ENCODE measurements at regions not wholly inside any gene's neighbourhood (a gene's known extent, or its start where the extent isn't known, plus 50 kb on each side); places are given as distances from the start of the nearest gene placed in this dataset.
A peak's percentile ranks its signal among the peaks of the same experiment; 100 is the strongest.

- DNase-seq (ENCODE audit: low read depth in 4 of 6, low spot score in 6 of 6): no peak
- WGBS (ENCODE audit: insufficient coverage): 68% methylated on average over 3 of the region's 3 CpGs
- Histone ChIP-seq H3K27ac (ENCODE audit: low read depth, low read length) (no peak overlapping the region), H3K27me3 (ENCODE audit: control insufficient read depth, insufficient read depth, low read length) (no peaks in the 10 kb centered on the region), H3K9me3 (ENCODE audit: control insufficient read depth, insufficient read depth, low read length) (no peaks in the 10 kb centered on the region), H3K4me1 (ENCODE audit: control insufficient read depth, insufficient read depth, low read length) (peaks cover 3% of the 10 kb centered on the region), H3K36me3 (ENCODE audit: control insufficient read depth, insufficient read depth, low read length) (no peaks in the 10 kb centered on the region), H3K4me3 (ENCODE audit: low read depth, low read length) (no peak overlapping the region)
These were observed 110.8 kb upstream of the KAZN start for GRCh38 chr1:14487671-14488070.

GRCh38 chr1:14494911-14495310, 103.6 kb upstream of the KAZN start:
- no CpG with 5 or more reads among the region's 1 CpG for WGBS (ENCODE audit: insufficient coverage)

GRCh38 chr1:14495381-14495780, 103.1 kb upstream of the KAZN start:
- no peak for DNase-seq (ENCODE audit: low read depth in 4 of 6, low spot score in 6 of 6)
- peaks cover 11% of the 10 kb centered on the region for H3K4me1 ChIP-seq (ENCODE audit: control insufficient read depth, insufficient read depth, low read length)

More at GRCh38 chr1:14494911-14495310, 103.6 kb upstream of the KAZN start:
- Histone ChIP-seq H3K27me3 (ENCODE audit: control insufficient read depth, insufficient read depth, low read length) (no peaks in the 10 kb centered on the region), H3K36me3 (ENCODE audit: control insufficient read depth, insufficient read depth, low read length) (no peaks in the 10 kb centered on the region), H3K27ac (ENCODE audit: low read depth, low read length) (no peak overlapping the region), H3K9me3 (ENCODE audit: control insufficient read depth, insufficient read depth, low read length) (no peaks in the 10 kb centered on the region), H3K4me3 (ENCODE audit: low read depth, low read length) (no peak overlapping the region), H3K4me1 (ENCODE audit: control insufficient read depth, insufficient read depth, low read length) (peaks cover 11% of the 10 kb centered on the region)
- DNase-seq (ENCODE audit: low read depth in 4 of 6, low spot score in 6 of 6): no peak

GRCh38 chr1:14495996-14496395, 102.5 kb upstream of the KAZN start:
- no peaks in the 10 kb centered on the region for H3K27me3 ChIP-seq (ENCODE audit: control insufficient read depth, insufficient read depth, low read length)
- H3K36me3 ChIP-seq (ENCODE audit: control insufficient read depth, insufficient read depth, low read length): no peaks in the 10 kb centered on the region
- peak in 2 of 6 donors; percentile 46 to 71 for DNase-seq (ENCODE audit: low read depth in 4 of 6, low spot score in 6 of 6)
- no peak overlapping the region for H3K27ac ChIP-seq (ENCODE audit: low read depth, low read length)
- no CpG with 5 or more reads among the region's 3 CpGs for WGBS (ENCODE audit: insufficient coverage)
- H3K9me3 ChIP-seq (ENCODE audit: control insufficient read depth, insufficient read depth, low read length): no peaks in the 10 kb centered on the region
- peaks cover 11% of the 10 kb centered on the region for H3K4me1 ChIP-seq (ENCODE audit: control insufficient read depth, insufficient read depth, low read length)
- no peak overlapping the region for H3K4me3 ChIP-seq (ENCODE audit: low read depth, low read length)

More at GRCh38 chr1:14495381-14495780, 103.1 kb upstream of the KAZN start:
- no peak overlapping the region for H3K27ac ChIP-seq (ENCODE audit: low read depth, low read length)
- no peaks in the 10 kb centered on the region for H3K9me3 ChIP-seq (ENCODE audit: control insufficient read depth, insufficient read depth, low read length)
- whole genome bisulfite sequencing (ENCODE audit: insufficient coverage): no CpG with 5 or more reads among the region's 1 CpG
- H3K36me3 ChIP-seq (ENCODE audit: control insufficient read depth, insufficient read depth, low read length): no peaks in the 10 kb centered on the region
- no peak overlapping the region for H3K4me3 ChIP-seq (ENCODE audit: low read depth, low read length)
- H3K27me3 ChIP-seq (ENCODE audit: control insufficient read depth, insufficient read depth, low read length): no peaks in the 10 kb centered on the region

GRCh38 chr1:14498839-14499238, 99.6 kb upstream of the KAZN start:
- H3K27ac ChIP-seq (ENCODE audit: low read depth, low read length): no peak overlapping the region
- 64% methylated on average over 2 of the region's 6 CpGs for WGBS (ENCODE audit: insufficient coverage)
- H3K27me3 ChIP-seq (ENCODE audit: control insufficient read depth, insufficient read depth, low read length): no peaks in the 10 kb centered on the region
- H3K36me3 ChIP-seq (ENCODE audit: control insufficient read depth, insufficient read depth, low read length): no peaks in the 10 kb centered on the region
- no peak overlapping the region for H3K4me3 ChIP-seq (ENCODE audit: low read depth, low read length)
- no peaks in the 10 kb centered on the region for H3K9me3 ChIP-seq (ENCODE audit: control insufficient read depth, insufficient read depth, low read length)
- peaks cover 11% of the 10 kb centered on the region for H3K4me1 ChIP-seq (ENCODE audit: control insufficient read depth, insufficient read depth, low read length)
- DNase-seq (ENCODE audit: low read depth in 4 of 6, low spot score in 6 of 6): no peak

- DNase-seq (ENCODE audit: low read depth in 4 of 6, low spot score in 6 of 6): no peak
- Histone ChIP-seq H3K27ac (ENCODE audit: low read depth, low read length) (no peak overlapping the region), H3K9me3 (ENCODE audit: control insufficient read depth, insufficient read depth, low read length) (no peaks in the 10 kb centered on the region), H3K36me3 (ENCODE audit: control insufficient read depth, insufficient read depth, low read length) (no peaks in the 10 kb centered on the region), H3K4me3 (ENCODE audit: low read depth, low read length) (no peak overlapping the region), H3K4me1 (ENCODE audit: control insufficient read depth, insufficient read depth, low read length) (peaks cover 11% of the 10 kb centered on the region), H3K27me3 (ENCODE audit: control insufficient read depth, insufficient read depth, low read length) (no peaks in the 10 kb centered on the region)
- WGBS (ENCODE audit: insufficient coverage): 88% methylated on average over 2 of the region's 9 CpGs
These were observed 99.0 kb upstream of the KAZN start for GRCh38 chr1:14499312-14500040.

- Histone ChIP-seq H3K4me1 (ENCODE audit: control insufficient read depth, insufficient read depth, low read length) (peaks cover 11% of the 10 kb centered on the region), H3K4me3 (ENCODE audit: low read depth, low read length) (no peak overlapping the region), H3K27me3 (ENCODE audit: control insufficient read depth, insufficient read depth, low read length) (no peaks in the 10 kb centered on the region), H3K27ac (ENCODE audit: low read depth, low read length) (no peak overlapping the region), H3K36me3 (ENCODE audit: control insufficient read depth, insufficient read depth, low read length) (no peaks in the 10 kb centered on the region), H3K9me3 (ENCODE audit: control insufficient read depth, insufficient read depth, low read length) (no peaks in the 10 kb centered on the region)
- 83% methylated on average over 4 of the region's 4 CpGs for WGBS (ENCODE audit: insufficient coverage)
- DNase-seq (ENCODE audit: low read depth in 4 of 6, low spot score in 6 of 6): no peak
These were observed 98.4 kb upstream of the KAZN start for GRCh38 chr1:14500041-14500440.

- DNase-seq (ENCODE audit: low read depth in 4 of 6, low spot score in 6 of 6): no peak
- Histone ChIP-seq H3K4me1 (ENCODE audit: control insufficient read depth, insufficient read depth, low read length) (peaks cover 11% of the 10 kb centered on the region), H3K27ac (ENCODE audit: low read depth, low read length) (no peak overlapping the region), H3K36me3 (ENCODE audit: control insufficient read depth, insufficient read depth, low read length) (no peaks in the 10 kb centered on the region), H3K4me3 (ENCODE audit: low read depth, low read length) (no peak overlapping the region), H3K27me3 (ENCODE audit: control insufficient read depth, insufficient read depth, low read length) (no peaks in the 10 kb centered on the region), H3K9me3 (ENCODE audit: control insufficient read depth, insufficient read depth, low read length) (no peaks in the 10 kb centered on the region)
- no CpG with 5 or more reads among the region's 1 CpG for WGBS (ENCODE audit: insufficient coverage)
These were observed 97.6 kb upstream of the KAZN start for GRCh38 chr1:14500912-14501311.

GRCh38 chr1:14504517-14504916, 94.0 kb upstream of the KAZN start:
- Histone ChIP-seq H3K9me3 (ENCODE audit: control insufficient read depth, insufficient read depth, low read length) (no peaks in the 10 kb centered on the region), H3K4me3 (ENCODE audit: low read depth, low read length) (no peak overlapping the region), H3K4me1 (ENCODE audit: control insufficient read depth, insufficient read depth, low read length) (peaks cover 3% of the 10 kb centered on the region), H3K27ac (ENCODE audit: low read depth, low read length) (no peak overlapping the region), H3K27me3 (ENCODE audit: control insufficient read depth, insufficient read depth, low read length) (no peaks in the 10 kb centered on the region), H3K36me3 (ENCODE audit: control insufficient read depth, insufficient read depth, low read length) (no peaks in the 10 kb centered on the region)
- 67% methylated on average over 3 of the region's 5 CpGs for WGBS (ENCODE audit: insufficient coverage)
- DNase-seq (ENCODE audit: low read depth in 4 of 6, low spot score in 6 of 6): no peak

- Histone ChIP-seq H3K27me3 (ENCODE audit: control insufficient read depth, insufficient read depth, low read length) (no peaks in the 10 kb centered on the region), H3K4me1 (ENCODE audit: control insufficient read depth, insufficient read depth, low read length) (peaks cover 2% of the 10 kb centered on the region), H3K9me3 (ENCODE audit: control insufficient read depth, insufficient read depth, low read length) (no peaks in the 10 kb centered on the region), H3K36me3 (ENCODE audit: control insufficient read depth, insufficient read depth, low read length) (no peaks in the 10 kb centered on the region), H3K4me3 (ENCODE audit: low read depth, low read length) (no peak overlapping the region), H3K27ac (ENCODE audit: low read depth, low read length) (no peak overlapping the region)
- 90% methylated on average over 6 of the region's 11 CpGs for WGBS (ENCODE audit: insufficient coverage)
- DNase-seq (ENCODE audit: low read depth in 4 of 6, low spot score in 6 of 6): peak in 2 of 6 donors; percentile 15 to 74
These were observed 91.8 kb upstream of the KAZN start for GRCh38 chr1:14506471-14507255.
